Neural cell (in vitro differentiated cells): ENCODE measurements at regions not wholly inside any gene's neighbourhood (a gene's known extent, or its start where the extent isn't known, plus 50 kb on each side); places are given as distances from the start of the nearest gene placed in this dataset.

Source experiments
- H2AFZ ChIP-seq: fragments of 200-600, 300-800 bp; sonication (generic), shearing (Covaris generic); 2 replicates; pipeline ENCODE4 v1.6.0; 2014; ENCODE audit warnings: low read depth, mild to moderate bottlenecking, antibody characterized with exemption, low read length, moderate library complexity
- H3F3A ChIP-seq: fragments of 200-600 bp; shearing (Covaris generic); 2 replicates; pipeline ENCODE4 v1.6.1; 2016; ENCODE audit warnings: mild to moderate bottlenecking, moderate library complexity, mixed read lengths, antibody characterized with exemption, low read length; ENCODE audit not compliant: insufficient read depth, poor library complexity, severe bottlenecking
- H3K27ac ChIP-seq: fragments of 200-600, 300-800 bp; sonication (generic), shearing (Covaris generic); 2 replicates; pipeline ENCODE4 v1.5.1; 2014; ENCODE audit warnings: mild to moderate bottlenecking, low read length, moderate library complexity
- H3K27me3 ChIP-seq: fragments of 300-800, 200-600 bp; sonication (generic), shearing (Covaris generic); 2 replicates; pipeline ENCODE4 v1.6.0; 2014; ENCODE audit warnings: mild to moderate bottlenecking, low read depth, low read length, moderate library complexity; ENCODE audit not compliant: insufficient read depth
- H3K36me3 ChIP-seq: fragments of 300-800, 200-600 bp; sonication (generic), shearing (Covaris generic); 2 replicates; pipeline ENCODE4 v1.5.1; 2014; ENCODE audit warnings: mild to moderate bottlenecking, antibody characterized with exemption, low read length, moderate library complexity; ENCODE audit not compliant: insufficient read depth
- H3K4me2 ChIP-seq: fragments of 300-800, 200-600 bp; sonication (generic), shearing (Covaris generic); 2 replicates; pipeline ENCODE4 v1.6.0; 2014; ENCODE audit warnings: mild to moderate bottlenecking, low read length
- H3K4me3 ChIP-seq: fragments of 300-800, 200-600 bp; sonication (generic), shearing (Covaris generic); 2 replicates; pipeline ENCODE4 v1.5.1; 2014; ENCODE audit warnings: mild to moderate bottlenecking, low read length, moderate library complexity
- H3K79me2 ChIP-seq: fragments of 200-600 bp; shearing (Covaris generic); replicated peaks from 2 replicates; pipeline ENCODE4 v1.6.0; 2014; ENCODE audit warnings: mild to moderate bottlenecking, low read length, moderate library complexity; ENCODE audit not compliant: insufficient read depth
- H3K9ac ChIP-seq: fragments of 300-800, 200-600 bp; sonication (generic), shearing (Covaris generic); 2 replicates; pipeline ENCODE4 v1.6.1; 2016; ENCODE audit warnings: mild to moderate bottlenecking, low read length, mixed read lengths
- H3K9me2 ChIP-seq: fragments of 200-600 bp; shearing (Covaris generic); 2 replicates; pipeline ENCODE4 v1.6.1; 2016; ENCODE audit warnings: mild to moderate bottlenecking, low read length, mixed read lengths; ENCODE audit not compliant: insufficient read depth
- H3K9me3 ChIP-seq: fragments of 200-600, 300-800 bp; sonication (generic), shearing (Covaris generic); 2 replicates; pipeline ENCODE4 v1.6.1; 2016; ENCODE audit warnings: mild to moderate bottlenecking, mixed run types, low read length, moderate library complexity, mixed read lengths
- H4K20me1 ChIP-seq: fragments of 200-600 bp; shearing (Covaris generic); 2 replicates; pipeline ENCODE4 v1.6.1; 2016; ENCODE audit warnings: mild to moderate bottlenecking, mixed run types; ENCODE audit not compliant: insufficient read depth
- CTCF ChIP-seq: fragments of 450-650 bp; IDR thresholded peaks from 2 replicates; pipeline ENCODE4 v1.5.1; 2014; ENCODE audit warnings: antibody characterized with exemption, mild to moderate bottlenecking, moderate library complexity; ENCODE audit not compliant: poor library complexity, severe bottlenecking
- EP300 ChIP-seq: fragments of 450-650 bp; conservative IDR thresholded peaks from 2 replicates; pipeline ENCODE4 v1.6.1; 2014; ENCODE audit warnings: antibody characterized with exemption, mild to moderate bottlenecking, moderate library complexity; ENCODE audit not compliant: poor library complexity, severe bottlenecking
- EZH2 ChIP-seq: fragments of 200-600, 300-800 bp; shearing (Covaris generic), sonication (generic); IDR thresholded peaks from 2 replicates; pipeline ENCODE4 v1.6.1; 2014; ENCODE audit warnings: antibody characterized with exemption, low read length, borderline replicate concordance, mild to moderate bottlenecking; ENCODE audit not compliant: insufficient read depth, poor library complexity, severe bottlenecking
- MXI1 ChIP-seq: fragments of 450-650 bp; conservative IDR thresholded peaks from 2 replicates; pipeline ENCODE4 v1.6.1; 2014; ENCODE audit warnings: antibody characterized with exemption, mild to moderate bottlenecking; ENCODE audit not compliant: poor library complexity, severe bottlenecking
- POLR2AphosphoS5 ChIP-seq: IDR thresholded peaks from 2 replicates; pipeline ENCODE4 v1.6.1; 2012
- RAD21 ChIP-seq: fragments of 450-650 bp; conservative IDR thresholded peaks from 2 replicates; pipeline ENCODE4 v1.6.1; 2014; ENCODE audit warnings: antibody characterized with exemption, mild to moderate bottlenecking, moderate library complexity
- REST ChIP-seq: IDR thresholded peaks from 2 replicates; pipeline ENCODE4 v1.6.1; 2012; ENCODE audit warnings: borderline replicate concordance
- SMC3 ChIP-seq: fragments of 450-650 bp; conservative IDR thresholded peaks from 2 replicates; pipeline ENCODE4 v1.6.1; 2014; ENCODE audit warnings: antibody characterized with exemption, mild to moderate bottlenecking, moderate library complexity; ENCODE audit not compliant: poor library complexity
- TAF1 ChIP-seq: IDR thresholded peaks from 2 replicates; pipeline ENCODE4 v1.6.1; 2012; ENCODE audit warnings: low read depth

GRCh38 chr10:44834131-44834530 lies 77.0 kb upstream of the TMEM72 start:
- Histone ChIP-seq H3K9me2 (no peaks in the 10 kb centered on the region), H3K9ac (no peak overlapping the region), H3K4me2 (no peak overlapping the region), H3F3A (no peaks in the 10 kb centered on the region), H3K36me3 (no peaks in the 10 kb centered on the region), H2AFZ (no peak overlapping the region), H3K27me3 (no peaks in the 10 kb centered on the region), H3K27ac (no peak overlapping the region), H4K20me1 (no peaks in the 10 kb centered on the region), H3K79me2 (no peaks in the 10 kb centered on the region), H3K4me3 (no peak overlapping the region), H3K9me3 (no peaks in the 10 kb centered on the region)
- TF ChIP-seq POLR2AphosphoS5 (no peak), SMC3 (no peak), CTCF (no peak), REST (no peak), TAF1 (no peak), RAD21 (no peak), MXI1 (no peak), EZH2 (no peak), EP300 (no peak)

- TF ChIP-seq REST (no peak), EP300 (no peak), MXI1 (no peak), SMC3 (no peak), RAD21 (no peak), EZH2 (no peak), POLR2AphosphoS5 (no peak)
- Histone ChIP-seq H3K36me3 (no peaks in the 10 kb centered on the region), H3K9me3 (no peaks in the 10 kb centered on the region), H3K9ac (no peak overlapping the region), H3F3A (no peaks in the 10 kb centered on the region), H3K79me2 (no peaks in the 10 kb centered on the region), H3K27ac (no peak overlapping the region), H2AFZ (no peak overlapping the region), H3K27me3 (no peaks in the 10 kb centered on the region), H3K9me2 (no peaks in the 10 kb centered on the region), H3K4me3 (no peak overlapping the region), H4K20me1 (no peaks in the 10 kb centered on the region), H3K4me2 (no peak overlapping the region)
Observed at GRCh38 chr10:44835300-44835699, 75.8 kb upstream of the TMEM72 start.
